SK-N-MC (cell line): ENCODE measurements at regions not wholly inside any gene's neighbourhood (a gene's known extent, or its start where the extent isn't known, plus 50 kb on each side); places are given as distances from the start of the nearest gene placed in this dataset.

Source experiments
- EZH2 ChIP-seq: fragments of 200-600 bp; sonication (generic); IDR thresholded peaks from one replicate; pipeline ENCODE4 v1.6.1; 2017; ENCODE audit warnings: antibody characterized with exemption
- FOXP2 ChIP-seq: optimal IDR thresholded peaks from 2 replicates; pipeline ENCODE3; 2011; ENCODE audit warnings: mild to moderate bottlenecking, moderate library complexity; ENCODE audit not compliant: insufficient read depth; ENCODE audit errors: extremely low read length, control extremely low read depth
- POLR2AphosphoS5 ChIP-seq: IDR thresholded peaks from 2 replicates; pipeline ENCODE4 v1.6.1; 2012; ENCODE audit warnings: mild to moderate bottlenecking, low read depth, low read length, borderline replicate concordance

GRCh38 chr6:125509477-125509876, 207.7 kb upstream of the HDDC2 start:
- TF ChIP-seq POLR2AphosphoS5 (no peak), EZH2 (no peak), FOXP2 (no peak)
